ENCODE measurements at regions not wholly inside any gene's neighbourhood (a gene's known extent, or its start where the extent isn't known, plus 50 kb on each side); places are given as distances from the start of the nearest gene placed in this dataset.
"Not testable (repeated sequence)": the region's sequence is repeated elsewhere in the genome, so short reads cannot be mapped to it uniquely, and the experiment has no call there.

DNA sequence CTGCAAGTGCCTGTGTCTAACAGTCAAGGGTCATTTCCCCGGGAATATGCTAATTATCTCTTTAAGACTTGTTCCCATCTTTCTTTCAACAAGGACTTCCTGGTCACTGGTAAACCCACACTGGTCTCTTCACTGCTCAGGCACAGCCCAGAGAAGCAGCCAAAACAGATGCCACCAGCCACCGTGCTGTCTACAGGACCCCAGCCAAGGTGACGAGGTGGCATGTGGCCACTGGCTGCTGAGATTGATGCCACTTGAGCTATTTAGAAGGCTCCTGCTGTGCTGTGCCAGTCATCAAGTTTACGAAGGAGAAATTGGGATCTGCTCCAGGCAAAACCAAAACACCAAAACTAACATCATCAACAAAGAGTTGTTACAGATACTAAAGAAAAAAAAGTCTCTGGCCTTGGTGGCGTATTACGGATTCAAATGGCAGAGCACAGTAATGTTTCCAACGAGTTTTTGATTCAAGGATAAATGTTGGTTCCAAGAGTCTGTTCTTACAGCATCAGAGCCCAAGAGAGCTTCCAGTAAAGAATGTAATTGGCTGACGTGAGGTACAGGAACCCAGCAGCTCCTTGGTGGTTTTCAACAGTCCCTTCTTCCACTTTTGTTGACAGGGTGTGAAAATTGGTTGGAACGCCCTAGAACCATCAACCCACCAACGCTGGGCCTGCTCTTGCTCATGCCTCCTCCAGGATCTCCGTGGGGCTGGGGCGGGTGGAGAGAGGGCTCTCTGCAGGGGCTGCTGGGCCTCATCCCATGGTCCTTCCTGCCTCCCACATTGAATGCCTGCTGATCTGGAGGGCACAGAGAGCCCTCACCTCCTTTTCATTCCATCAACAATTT is 63.7 kb upstream of the ZCCHC2 start:
- no peak for DNase-seq (ENCODE audit: low spot score)
- TF ChIP-seq, protein P1, sequence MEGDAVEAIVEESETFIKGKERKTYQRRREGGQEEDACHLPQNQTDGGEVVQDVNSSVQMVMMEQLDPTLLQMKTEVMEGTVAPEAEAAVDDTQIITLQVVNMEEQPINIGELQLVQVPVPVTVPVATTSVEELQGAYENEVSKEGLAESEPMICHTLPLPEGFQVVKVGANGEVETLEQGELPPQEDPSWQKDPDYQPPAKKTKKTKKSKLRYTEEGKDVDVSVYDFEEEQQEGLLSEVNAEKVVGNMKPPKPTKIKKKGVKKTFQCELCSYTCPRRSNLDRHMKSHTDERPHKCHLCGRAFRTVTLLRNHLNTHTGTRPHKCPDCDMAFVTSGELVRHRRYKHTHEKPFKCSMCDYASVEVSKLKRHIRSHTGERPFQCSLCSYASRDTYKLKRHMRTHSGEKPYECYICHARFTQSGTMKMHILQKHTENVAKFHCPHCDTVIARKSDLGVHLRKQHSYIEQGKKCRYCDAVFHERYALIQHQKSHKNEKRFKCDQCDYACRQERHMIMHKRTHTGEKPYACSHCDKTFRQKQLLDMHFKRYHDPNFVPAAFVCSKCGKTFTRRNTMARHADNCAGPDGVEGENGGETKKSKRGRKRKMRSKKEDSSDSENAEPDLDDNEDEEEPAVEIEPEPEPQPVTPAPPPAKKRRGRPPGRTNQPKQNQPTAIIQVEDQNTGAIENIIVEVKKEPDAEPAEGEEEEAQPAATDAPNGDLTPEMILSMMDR (IDR thresholded peaks at IDR 0.05) = no peak
- no peak for ATAC-seq (ENCODE audit: low FRiP score)

DNA sequence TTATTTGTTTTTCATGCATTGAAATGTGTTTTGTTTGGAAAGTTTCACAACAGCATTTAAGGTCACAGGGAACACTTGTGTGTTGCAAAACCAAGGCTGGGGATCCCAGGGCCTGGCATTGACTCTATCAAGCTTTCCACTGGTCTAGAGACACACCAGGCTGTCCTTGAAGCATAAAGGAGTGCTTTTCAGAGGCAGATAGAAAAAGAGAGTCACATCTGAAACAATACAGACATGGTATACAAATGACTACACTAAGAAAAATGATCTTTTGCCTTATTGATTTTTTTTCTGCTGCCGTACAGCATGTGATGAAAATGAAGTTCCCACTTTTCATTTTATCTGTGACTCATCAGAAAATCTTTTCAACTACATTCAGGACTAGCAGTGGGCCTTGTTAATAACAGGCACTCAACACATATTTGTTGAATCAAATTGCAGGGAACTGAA is 61.9 kb upstream of the ZCCHC2 start:
- DNase-seq (ENCODE audit: low spot score) = no peak
- ATAC-seq (ENCODE audit: low FRiP score) = peak; percentile 48
- TF ChIP-seq, protein P1 (IDR thresholded peaks at IDR 0.05) = no peak

DNA sequence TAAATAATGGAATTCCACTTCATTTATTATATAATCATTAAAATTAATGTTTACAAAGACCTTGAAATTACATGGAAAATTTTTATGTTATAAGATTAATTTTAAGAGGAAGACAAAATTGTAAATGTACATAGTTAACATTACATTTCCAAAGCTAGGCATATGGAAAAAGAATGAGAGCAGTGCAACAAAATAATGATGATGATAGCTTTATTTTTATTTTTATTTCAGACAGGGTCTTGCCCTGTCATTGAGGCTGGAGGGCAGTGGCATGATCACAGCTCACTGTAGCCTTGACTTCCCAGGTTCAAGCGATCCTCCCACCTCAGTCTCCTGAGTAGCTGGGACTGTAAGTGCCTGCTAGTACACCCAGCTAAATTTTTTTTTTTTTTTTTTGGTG is 61.2 kb upstream of the ZCCHC2 start:
- DNase-seq (ENCODE audit: low spot score) = no peak
- TF ChIP-seq, protein P1 (IDR thresholded peaks at IDR 0.05) = no peak
- ATAC-seq (ENCODE audit: low FRiP score) = no peak

DNA sequence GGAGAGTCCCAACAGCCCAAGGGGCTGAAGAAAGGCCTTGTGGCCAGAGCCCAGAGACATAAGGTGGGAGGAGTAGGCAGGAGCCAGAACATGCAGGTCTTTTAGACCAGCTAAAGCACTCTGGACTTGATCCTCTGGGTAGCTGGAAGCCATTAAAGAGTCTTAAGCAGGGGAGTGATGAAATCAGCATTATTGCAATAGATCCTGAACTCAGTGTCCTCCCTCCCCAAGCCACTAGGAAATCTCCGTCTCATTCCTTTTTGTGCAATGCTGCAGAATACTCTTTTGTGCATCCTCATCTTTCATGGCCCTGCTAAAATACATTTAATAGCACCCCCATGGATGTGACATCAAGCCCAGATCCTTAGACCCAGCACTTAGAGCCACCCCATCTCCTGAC is 58.6 kb upstream of the ZCCHC2 start:
- ATAC-seq (ENCODE audit: low FRiP score) (no peak), DNase-seq (ENCODE audit: low spot score) (no peak)
- TF ChIP-seq, protein P1 (IDR thresholded peaks at IDR 0.05) = no peak

DNA sequence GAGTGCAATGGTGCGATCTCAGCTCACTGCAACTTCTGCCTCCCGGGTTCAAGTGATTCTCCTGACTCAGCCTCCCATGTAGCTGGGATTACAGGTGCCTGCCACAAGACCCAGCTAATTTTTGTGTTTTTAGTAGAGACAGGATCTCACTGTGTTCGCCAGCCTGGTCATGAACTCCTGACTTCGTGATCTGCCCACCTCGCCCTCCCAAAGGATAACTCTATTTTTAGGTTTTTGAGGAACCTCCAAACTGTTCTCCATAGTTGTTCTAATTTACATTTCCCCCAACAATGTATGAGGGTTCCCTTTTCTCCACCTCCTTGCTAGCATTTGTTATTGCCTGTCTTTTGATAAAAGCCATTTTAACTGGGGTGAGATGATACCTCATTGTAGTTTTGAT is 53.7 kb upstream of the ZCCHC2 start:
- not testable (repeated sequence) for ATAC-seq (ENCODE audit: low FRiP score); DNase-seq (ENCODE audit: low spot score)
